NCI-H2196 (cell line): ENCODE measurements at regions not wholly inside any gene's neighbourhood (a gene's known extent, or its start where the extent isn't known, plus 50 kb on each side); places are given as distances from the start of the nearest gene placed in this dataset.

Experiments used
- DNase-seq: peaks from one replicate; lab custom pipeline; 2025; ENCODE audit not compliant: unreplicated experiment; lab: John Stamatoyannopoulos, UW

- no peak for DNase-seq
Observed at GRCh38 chr6:139425780-139426179, 51.3 kb upstream of the CITED2 start.

GRCh38 chr6:139423971-139424667, 49.7 kb upstream of the CITED2 start:
- DNase-seq = no peak
